Lower leg skin (tissue), 4 donors: ENCODE measurements at regions not wholly inside any gene's neighbourhood (a gene's known extent, or its start where the extent isn't known, plus 50 kb on each side); places are given as distances from the start of the nearest gene placed in this dataset.

Experiments used
- DNase-seq, 2 donors: peaks; one replicate each; pipeline ENCODE4 v3.0.0-alpha.2; 2019; ENCODE audit warnings: low spot score in 2 of 2
- H3K4me3 ChIP-seq: fragments of 200-600 bp; sonication (generic); 2 replicates; pipeline ENCODE4 v1.5.1; 2017; ENCODE audit warnings: mild to moderate bottlenecking, low read depth; ENCODE audit not compliant: poor library complexity, severe bottlenecking
- CTCF ChIP-seq, 3 donors: fragments of 450-650 bp; IDR thresholded peaks; one replicate each; pipeline ENCODE4 v1.5.1; 2016; ENCODE audit warnings: antibody characterized with exemption in 3 of 3, mild to moderate bottlenecking in 3 of 3, moderate library complexity in 2 of 3
- POLR2A ChIP-seq, 2 donors: fragments of 450-650 bp; IDR thresholded peaks; one replicate each; pipeline ENCODE4 v1.6.1; 2016 to 2017; ENCODE audit warnings: antibody characterized with exemption in 2 of 2, mild to moderate bottlenecking in 1 of 2, moderate library complexity in 1 of 2
- WGBS, 2 donors: methylation state at CpG; one replicate each; pipeline ENCODE4 v1.1.5; 2018; 5-methylcytosine and 5-hydroxymethylcytosine counted together
- intact Hi-C: fragments of 100-400 bp; cut with DNase I; formaldehyde crosslinking; loops from one replicate; pipeline ENCODE4 v1.15.0; 2023; ENCODE audit warnings: low total_unique reads

DNA sequence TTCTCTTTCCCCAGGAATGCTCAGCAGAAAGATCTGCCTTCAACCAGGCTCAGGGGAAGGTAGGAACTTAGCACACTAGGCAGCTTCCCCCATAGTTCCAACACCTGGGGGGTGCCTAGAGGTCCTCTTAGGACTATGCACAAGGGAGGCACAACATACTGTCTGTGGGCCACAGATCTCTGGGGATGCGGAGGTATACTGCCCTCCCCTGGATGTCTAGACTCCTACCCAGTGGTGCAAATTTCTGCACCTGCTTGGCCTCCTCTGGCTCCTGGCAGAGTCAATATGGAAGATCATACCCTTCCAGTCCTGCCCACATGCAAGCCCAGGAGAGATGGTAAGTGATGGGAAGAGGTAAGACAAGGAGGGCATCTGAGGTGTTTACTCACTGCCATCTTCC is 247.5 kb upstream of the DAPK1 start:
- no peak overlapping the region for H3K4me3 ChIP-seq
- WGBS, 2 donors, result 90% methylated on average over 1 of the region's 1 CpG; no CpG with 5 or more reads in 1 of the 2 donors
- intact Hi-C loops, result no loop called here
- TF ChIP-seq CTCF (IDR thresholded peaks at IDR 0.05) (no peak), POLR2A (IDR thresholded peaks at IDR 0.05) (no peak)
- DNase-seq, result no peak

DNA sequence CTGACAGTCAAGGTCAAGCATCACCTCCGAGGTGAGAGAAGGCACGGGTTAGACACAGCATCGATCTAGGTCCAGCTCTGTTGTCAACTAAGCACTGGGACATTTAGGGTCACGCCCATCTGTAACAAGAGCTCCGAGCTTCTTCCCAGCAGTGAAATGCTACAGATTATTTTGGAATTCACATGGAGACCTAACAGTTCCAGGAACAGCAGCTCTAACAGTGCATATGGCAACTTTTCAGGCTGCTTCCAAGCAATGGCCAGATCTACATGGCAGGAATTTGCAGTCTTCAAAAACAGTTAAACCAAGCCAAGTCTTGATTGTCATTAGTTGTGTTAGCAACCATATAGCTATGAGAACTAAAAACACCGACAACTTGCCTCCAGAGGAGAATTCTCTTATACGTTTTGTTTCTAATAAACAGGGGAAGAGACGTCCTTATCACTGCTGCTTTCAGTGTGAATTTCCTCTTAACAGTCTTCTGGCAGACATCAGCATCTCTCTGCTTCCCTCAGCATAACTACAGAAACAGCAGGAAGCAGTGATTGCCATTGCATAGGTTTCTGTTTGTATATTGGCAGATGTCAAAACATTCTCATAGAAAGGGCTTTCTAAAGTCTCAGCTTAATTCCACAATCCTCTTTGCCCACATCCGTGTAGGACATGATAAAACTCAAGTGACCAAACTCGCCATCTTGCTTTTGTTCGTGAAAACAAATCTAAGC is 242.1 kb upstream of the DAPK1 start:
- no peak for DNase-seq
- no peak for TF ChIP-seq CTCF (IDR thresholded peaks at IDR 0.05)
- TF ChIP-seq POLR2A (IDR thresholded peaks at IDR 0.05), result no peak
- no peak overlapping the region for H3K4me3 ChIP-seq
- intact Hi-C loops, result no loop called here
- 39 to 47% methylated on average over 11 of the region's 11 CpGs for WGBS, 2 donors

DNA sequence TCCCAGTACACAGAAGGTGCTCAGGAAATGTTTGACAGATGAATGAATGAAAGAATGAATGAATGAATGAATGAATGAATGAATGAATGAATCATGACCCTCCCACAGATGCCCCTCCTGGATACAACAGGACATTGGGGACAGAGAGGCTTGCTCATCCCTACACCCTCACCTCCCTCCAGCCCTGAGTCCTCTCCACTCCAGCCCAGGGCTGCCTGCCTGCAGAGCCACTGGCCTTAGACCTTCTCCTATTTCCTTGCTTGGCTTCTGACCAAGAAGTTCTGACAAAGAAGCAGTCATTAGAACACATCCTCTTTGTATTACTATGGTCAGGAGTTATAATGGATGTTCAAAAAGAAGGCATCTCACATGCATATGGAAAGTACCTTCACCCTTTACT is 240.7 kb upstream of the DAPK1 start:
- TF ChIP-seq POLR2A (IDR thresholded peaks at IDR 0.05) (no peak), CTCF (IDR thresholded peaks at IDR 0.05) (no peak)
- DNase-seq, result no peak
- H3K4me3 ChIP-seq, result no peak overlapping the region
- intact Hi-C loops, result no loop called here

DNA sequence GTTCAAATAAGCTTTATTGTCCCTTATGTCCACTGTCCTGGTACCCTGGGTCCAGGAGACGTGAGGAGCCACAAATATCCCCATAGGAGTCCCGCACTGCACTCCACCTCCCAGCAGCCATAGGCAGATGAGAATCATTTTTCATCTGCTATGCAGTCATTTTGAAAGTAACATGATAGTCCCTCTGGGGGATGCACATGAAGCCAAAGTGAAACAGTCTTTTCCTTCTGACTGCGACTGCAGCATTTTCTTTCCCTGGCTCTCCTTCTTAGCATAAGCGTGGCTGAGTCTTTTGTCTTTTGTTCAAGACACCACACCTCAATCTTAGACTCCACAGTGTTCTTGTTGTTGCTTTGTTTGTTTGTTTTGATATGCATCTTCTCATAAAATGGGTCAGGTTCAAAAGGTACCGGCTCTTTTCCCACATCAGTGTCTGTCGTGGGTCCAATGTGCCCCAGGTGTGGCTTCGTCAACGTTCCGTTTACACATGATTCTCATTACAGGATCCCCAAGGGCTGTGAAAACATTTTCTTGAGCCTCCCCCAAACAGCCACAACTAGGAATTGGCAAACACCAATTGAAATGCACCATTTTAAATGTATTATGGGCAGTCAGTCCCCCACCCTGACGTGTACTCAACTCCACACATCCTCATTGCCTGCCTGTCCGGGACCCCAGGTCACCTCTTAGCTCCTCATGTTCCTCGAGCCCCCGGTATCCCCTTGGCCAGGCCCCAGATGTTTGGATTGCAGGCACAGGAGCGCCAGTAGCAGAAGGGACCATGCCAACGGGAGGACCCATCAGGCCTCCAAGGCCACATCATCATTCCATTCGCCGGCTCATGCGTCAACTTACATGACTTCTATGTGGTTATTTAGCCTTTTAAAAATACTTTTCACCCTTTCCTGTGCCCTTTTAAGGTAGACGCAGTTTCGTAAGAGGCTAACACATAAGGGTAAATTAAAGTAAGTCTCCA is 237.8 kb upstream of the DAPK1 start:
- intact Hi-C loops, result no loop called here
- WGBS, 2 donors, result 52 to 68% methylated on average over 20 of the region's 20 CpGs
- no peak for TF ChIP-seq POLR2A (IDR thresholded peaks at IDR 0.05)
- no peak for TF ChIP-seq CTCF (IDR thresholded peaks at IDR 0.05)
- H3K4me3 ChIP-seq, result no peak overlapping the region
- no peak for DNase-seq

DNA sequence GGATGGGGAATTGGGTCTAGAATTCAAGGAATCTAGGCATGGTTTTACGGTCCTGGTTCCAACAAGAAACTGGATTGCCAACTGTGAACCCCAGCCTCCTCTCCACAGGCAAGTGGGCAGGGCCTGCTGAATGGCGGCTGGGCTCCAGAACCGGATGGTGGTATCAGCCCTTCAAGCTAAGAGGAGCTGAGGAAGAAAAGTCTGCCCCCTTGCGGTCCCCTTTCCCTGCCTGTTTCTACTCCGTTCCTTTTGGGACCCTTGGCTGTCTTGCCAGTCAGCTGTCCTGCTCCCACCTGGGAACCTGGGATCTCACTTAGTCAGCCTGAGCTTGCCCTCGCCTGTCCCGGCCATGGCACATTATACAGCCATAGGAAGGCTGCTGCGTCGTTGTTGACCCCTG is 234.4 kb upstream of the DAPK1 start:
- no peak overlapping the region for H3K4me3 ChIP-seq
- TF ChIP-seq CTCF (IDR thresholded peaks at IDR 0.05), result no peak
- no peak for TF ChIP-seq POLR2A (IDR thresholded peaks at IDR 0.05)
- no peak for DNase-seq
- intact Hi-C loops, result no loop called here
- 69 to 78% methylated on average over 9 of the region's 9 CpGs for WGBS, 2 donors
